SK-N-MC (cell line): ENCODE measurements at regions not wholly inside any gene's neighbourhood (a gene's known extent, or its start where the extent isn't known, plus 50 kb on each side); places are given as distances from the start of the nearest gene placed in this dataset.
A peak's percentile ranks its signal among the peaks of the same experiment; 100 is the strongest.

Experiments
- DNase-seq: peaks from one replicate; pipeline ENCODE4 v3.0.0-alpha.2; 2011; ENCODE audit warnings: low read depth, low spot score
- H3K27ac ChIP-seq: fragments of 200-600 bp; sonication (generic); 2 replicates; pipeline ENCODE4 v1.5.1; 2016; ENCODE audit warnings: mixed run types
- H3K36me3 ChIP-seq: fragments of 200-600 bp; sonication (generic); 2 replicates; pipeline ENCODE4 v1.6.1; 2017; ENCODE audit warnings: antibody characterized with exemption, low read length, mixed read lengths; ENCODE audit not compliant: insufficient read depth
- H3K4me3 ChIP-seq: fragments of 200-600 bp; sonication (generic); 2 replicates; pipeline ENCODE4 v1.5.1; 2016
- H3K9ac ChIP-seq: fragments of 200-600 bp; sonication (generic); 2 replicates; pipeline ENCODE4 v1.8.0; 2017; ENCODE audit warnings: mixed run types, mixed read lengths; ENCODE audit not compliant: insufficient read length
- H3K9me3 ChIP-seq: fragments of 200-600 bp; sonication (generic); 2 replicates; pipeline ENCODE4 v1.6.1; 2017; ENCODE audit warnings: low read depth, mild to moderate bottlenecking, antibody characterized with exemption, low read length, moderate library complexity, mixed read lengths
- EZH2 ChIP-seq: fragments of 200-600 bp; sonication (generic); IDR thresholded peaks from one replicate; pipeline ENCODE4 v1.6.1; 2017; ENCODE audit warnings: antibody characterized with exemption
- FOXP2 ChIP-seq: optimal IDR thresholded peaks from 2 replicates; pipeline ENCODE3; 2011; ENCODE audit warnings: mild to moderate bottlenecking, moderate library complexity; ENCODE audit not compliant: insufficient read depth; ENCODE audit errors: extremely low read length, control extremely low read depth
- POLR2AphosphoS5 ChIP-seq: IDR thresholded peaks from 2 replicates; pipeline ENCODE4 v1.6.1; 2012; ENCODE audit warnings: mild to moderate bottlenecking, low read depth, low read length, borderline replicate concordance

- H3K9ac ChIP-seq: no peak overlapping the region
- peak; percentile 53 for DNase-seq
- H3K9me3 ChIP-seq: no peaks in the 10 kb centered on the region
- no peaks in the 10 kb centered on the region for H3K36me3 ChIP-seq
- H3K4me3 ChIP-seq: 0 out of 2 replicates have a peak overlapping the region, but pooled peaks have one; percentile 4
- TF ChIP-seq FOXP2 (no peak), POLR2AphosphoS5 (no peak), EZH2 (no peak)
- H3K27ac ChIP-seq: no peak overlapping the region
Observed at GRCh38 chr5:60232036-60232795, 338.7 kb upstream of the PDE4D start.

GRCh38 chr5:60230456-60230855, 336.9 kb upstream of the PDE4D start:
- Histone ChIP-seq H3K4me3 (no peak overlapping the region), H3K9ac (no peak overlapping the region), H3K9me3 (no peaks in the 10 kb centered on the region), H3K36me3 (no peaks in the 10 kb centered on the region), H3K27ac (no peak overlapping the region)
- TF ChIP-seq FOXP2 (no peak), POLR2AphosphoS5 (no peak), EZH2 (no peak)
- DNase-seq: no peak

- Histone ChIP-seq H3K9ac (no peak overlapping the region), H3K27ac (no peak overlapping the region), H3K9me3 (no peaks in the 10 kb centered on the region), H3K36me3 (no peaks in the 10 kb centered on the region), H3K4me3 (no peak overlapping the region)
- TF ChIP-seq EZH2 (no peak), FOXP2 (no peak), POLR2AphosphoS5 (no peak)
- no peak for DNase-seq
Observed at GRCh38 chr5:60229691-60230185, 336.2 kb upstream of the PDE4D start.

GRCh38 chr5:60228676-60229075, 335.1 kb upstream of the PDE4D start:
- Histone ChIP-seq H3K9me3 (no peaks in the 10 kb centered on the region), H3K36me3 (no peaks in the 10 kb centered on the region), H3K4me3 (no peak overlapping the region), H3K9ac (no peak overlapping the region), H3K27ac (no peak overlapping the region)
- DNase-seq: no peak
- TF ChIP-seq FOXP2 (no peak), EZH2 (no peak), POLR2AphosphoS5 (no peak)

- no peak for DNase-seq
- TF ChIP-seq EZH2: no peak
- TF ChIP-seq POLR2AphosphoS5: no peak
- TF ChIP-seq FOXP2: no peak
- Histone ChIP-seq H3K4me3 (no peak overlapping the region), H3K9me3 (no peaks in the 10 kb centered on the region), H3K36me3 (no peaks in the 10 kb centered on the region), H3K27ac (no peak overlapping the region), H3K9ac (no peak overlapping the region)
Observed at GRCh38 chr5:60226128-60226527, 332.6 kb upstream of the PDE4D start.

- Histone ChIP-seq H3K4me3 (no peak overlapping the region), H3K36me3 (no peaks in the 10 kb centered on the region), H3K27ac (no peak overlapping the region), H3K9ac (no peak overlapping the region), H3K9me3 (no peaks in the 10 kb centered on the region)
- DNase-seq: no peak
- TF ChIP-seq POLR2AphosphoS5 (no peak), EZH2 (no peak), FOXP2 (no peak)
Observed at GRCh38 chr5:60223342-60223741, 329.8 kb upstream of the PDE4D start.

GRCh38 chr5:60219921-60220320, 326.4 kb upstream of the PDE4D start:
- TF ChIP-seq POLR2AphosphoS5: no peak
- TF ChIP-seq EZH2: no peak
- TF ChIP-seq FOXP2: no peak
- no peaks in the 10 kb centered on the region for H3K36me3 ChIP-seq
- no peak overlapping the region for H3K9ac ChIP-seq
- no peaks in the 10 kb centered on the region for H3K9me3 ChIP-seq
- DNase-seq: no peak
- no peak overlapping the region for H3K4me3 ChIP-seq
- no peak overlapping the region for H3K27ac ChIP-seq

- Histone ChIP-seq H3K9me3 (no peaks in the 10 kb centered on the region; the same call in 1 of the 2 replicates), H3K4me3 (no peak overlapping the region), H3K9ac (no peak overlapping the region), H3K27ac (no peak overlapping the region), H3K36me3 (no peaks in the 10 kb centered on the region)
- no peak for TF ChIP-seq POLR2AphosphoS5
- TF ChIP-seq FOXP2: no peak
- no peak for TF ChIP-seq EZH2
- DNase-seq: no peak
Observed at GRCh38 chr5:60210810-60211209, 317.3 kb upstream of the PDE4D start.
